DOHH2 (cell line): ENCODE measurements at regions not wholly inside any gene's neighbourhood (a gene's known extent, or its start where the extent isn't known, plus 50 kb on each side); places are given as distances from the start of the nearest gene placed in this dataset.

ENCODE experiments used
- H3F3A ChIP-seq: fragments of 200-600 bp; sonication (generic), shearing (Covaris generic); 2 replicates; pipeline ENCODE4 v1.6.0; 2016; ENCODE audit warnings: antibody characterized with exemption, mild to moderate bottlenecking; ENCODE audit not compliant: control insufficient read depth, insufficient read depth
- H3K27ac ChIP-seq: fragments of 200-600 bp; sonication (generic); 2 replicates; pipeline ENCODE4 v1.5.1; 2014; ENCODE audit warnings: low read depth, mild to moderate bottlenecking, low read length, moderate library complexity
- H3K27me3 ChIP-seq: fragments of 200-600 bp; sonication (generic); 2 replicates; pipeline ENCODE4 v1.6.1; 2014; ENCODE audit warnings: mild to moderate bottlenecking, low read length, mixed read lengths; ENCODE audit not compliant: control insufficient read depth
- H3K36me3 ChIP-seq: fragments of 200-600 bp; sonication (generic); 2 replicates; pipeline ENCODE4 v1.6.1; 2014; ENCODE audit warnings: mild to moderate bottlenecking, low read length, moderate library complexity, mixed read lengths; ENCODE audit not compliant: control insufficient read depth
- H3K4me1 ChIP-seq: fragments of 200-600 bp; sonication (generic); 2 replicates; pipeline ENCODE4 v1.6.1; 2014; ENCODE audit warnings: mild to moderate bottlenecking, low read length, mixed read lengths; ENCODE audit not compliant: control insufficient read depth
- H3K4me2 ChIP-seq: fragments of 200-600 bp; sonication (generic); 2 replicates; pipeline ENCODE4 v1.6.0; 2014; ENCODE audit warnings: mild to moderate bottlenecking, low read length, moderate library complexity
- H3K4me3 ChIP-seq: fragments of 200-600 bp; sonication (generic); 2 replicates; pipeline ENCODE4 v1.5.1; 2014; ENCODE audit warnings: mild to moderate bottlenecking, low read length, mixed read lengths
- H3K79me2 ChIP-seq: fragments of 200-600 bp; sonication (generic); 2 replicates; pipeline ENCODE4 v1.6.1; 2014; ENCODE audit warnings: mild to moderate bottlenecking, low read length, mixed read lengths; ENCODE audit not compliant: control insufficient read depth
- H3K9me2 ChIP-seq: fragments of 200-600 bp; sonication (generic); replicated peaks from 2 replicates; pipeline ENCODE4 v1.6.1; 2014; ENCODE audit warnings: mild to moderate bottlenecking, low read length, mixed read lengths; ENCODE audit not compliant: control insufficient read depth
- H3K9me3 ChIP-seq: fragments of 200-600 bp; sonication (generic); 2 replicates; pipeline ENCODE4 v1.6.1; 2014; ENCODE audit warnings: antibody characterized with exemption, low read length, mixed read lengths; ENCODE audit not compliant: control insufficient read depth, insufficient read depth
- H4K20me1 ChIP-seq: fragments of 200-600 bp; sonication (generic); 2 replicates; pipeline ENCODE4 v1.6.0; 2014; ENCODE audit warnings: low read depth, mild to moderate bottlenecking, antibody characterized with exemption, low read length, moderate library complexity; ENCODE audit not compliant: control insufficient read depth, insufficient read depth
- CTCF ChIP-seq: fragments of 200-600 bp; sonication (generic); IDR thresholded peaks from one replicate; pipeline ENCODE4 v1.5.1; 2014; ENCODE audit warnings: antibody characterized with exemption, mild to moderate bottlenecking, low read depth, low read length; ENCODE audit not compliant: poor library complexity, severe bottlenecking
- EZH2phosphoT487 ChIP-seq: fragments of 200-600 bp; sonication (generic); IDR thresholded peaks from 2 replicates; pipeline ENCODE4 v1.6.1; 2017; ENCODE audit warnings: borderline replicate concordance, mild to moderate bottlenecking, antibody characterized with exemption, low read length, moderate library complexity, mixed read lengths

GRCh38 chr12:115407723-115408122 lies 723.7 kb upstream of the TBX3 start:
- Histone ChIP-seq H3K4me1 (no peaks in the 10 kb centered on the region), H3K4me2 (no peak overlapping the region), H4K20me1 (no peaks in the 10 kb centered on the region), H3F3A (no peaks in the 10 kb centered on the region), H3K27me3 (no peaks in the 10 kb centered on the region), H3K27ac (no peak overlapping the region), H3K36me3 (no peaks in the 10 kb centered on the region), H3K79me2 (no peaks in the 10 kb centered on the region), H3K9me2 (no peaks in the 10 kb centered on the region), H3K4me3 (no peak overlapping the region), H3K9me3 (no peaks in the 10 kb centered on the region)
- no peak for TF ChIP-seq EZH2phosphoT487
- TF ChIP-seq CTCF: no peak

- no peaks in the 10 kb centered on the region for H3K9me3 ChIP-seq
- H3K4me3 ChIP-seq: no peak overlapping the region
- TF ChIP-seq EZH2phosphoT487: no peak
- no peak for TF ChIP-seq CTCF
- no peaks in the 10 kb centered on the region for H3K9me2 ChIP-seq
- H3K79me2 ChIP-seq: no peaks in the 10 kb centered on the region
- H3K36me3 ChIP-seq: no peaks in the 10 kb centered on the region
- H4K20me1 ChIP-seq: no peaks in the 10 kb centered on the region
- no peak overlapping the region for H3K27ac ChIP-seq
- no peak overlapping the region for H3K4me2 ChIP-seq
- H3F3A ChIP-seq: no peaks in the 10 kb centered on the region
- H3K4me1 ChIP-seq: no peaks in the 10 kb centered on the region
- no peaks in the 10 kb centered on the region for H3K27me3 ChIP-seq
These were observed 723.1 kb upstream of the TBX3 start for GRCh38 chr12:115407036-115407435.

GRCh38 chr12:115405471-115405860 lies 721.5 kb upstream of the TBX3 start:
- Histone ChIP-seq H3K36me3 (no peaks in the 10 kb centered on the region), H3K9me2 (no peaks in the 10 kb centered on the region), H3F3A (no peaks in the 10 kb centered on the region), H3K9me3 (no peaks in the 10 kb centered on the region), H3K4me1 (no peaks in the 10 kb centered on the region), H3K27ac (no peak overlapping the region), H3K4me3 (no peak overlapping the region), H3K4me2 (no peak overlapping the region), H3K27me3 (no peaks in the 10 kb centered on the region), H4K20me1 (no peaks in the 10 kb centered on the region), H3K79me2 (no peaks in the 10 kb centered on the region)
- TF ChIP-seq CTCF (no peak), EZH2phosphoT487 (no peak)
